T-cell (primary cell): ENCODE measurements at regions not wholly inside any gene's neighbourhood (a gene's known extent, or its start where the extent isn't known, plus 50 kb on each side); places are given as distances from the start of the nearest gene placed in this dataset.

Source experiments
- ATAC-seq, 4 experiments: fragments of 200-7000 bp in 3 of 4; fragments of 150-1000 bp in 1 of 4; cut with Tn5 transposase; replicated peaks in 1 of 4; 1 replicate in 3 of 4; 2 replicates in 1 of 4; pipeline ENCODE4 v1.10.0; 2021; ENCODE audit warnings: moderate library complexity in 3 of 4, mild to moderate bottlenecking in 2 of 4, moderate number of reproducible peaks in 1 of 4
- CTCF ChIA-PET, 2 donors: fragments of 300-600 bp; sonication (Branson Sonifier 250); formaldehyde crosslinking; loops; one replicate each; lab custom pipeline; 2022; ENCODE audit warnings: antibody characterized with exemption in 2 of 2; lab: Charles Lee
- POLR2A ChIA-PET, 2 donors: fragments of 300-600 bp; sonication (Branson Sonifier 250); formaldehyde crosslinking; loops; one replicate each; lab custom pipeline; 2022; ENCODE audit warnings: antibody characterized with exemption in 2 of 2; lab: Charles Lee
- DNase-seq, 35 experiments: peaks; one replicate each; pipeline versions ENCODE4 v3.0.0 to v3.0.0-alpha.2; 2013 to 2023
- H3K27ac ChIP-seq: one replicate; pipeline ENCODE4 v1.5.1; 2013; ENCODE audit warnings: low read length
- H3K27me3 ChIP-seq, 2 experiments: replicated peaks in 1 of 2; 1 replicate in 1 of 2; 2 replicates in 1 of 2; pipeline versions ENCODE4 v1.6.1 to v1.7.0; 2013; ENCODE audit warnings: low read length in 1 of 2, mixed read lengths in 1 of 2; ENCODE audit not compliant: control insufficient read depth in 2 of 2, insufficient read depth in 2 of 2; ENCODE audit errors: extremely low read depth in 1 of 2
- H3K36me3 ChIP-seq, 2 donors: 1 replicate in 1 of 2; 2 replicates in 1 of 2; pipeline versions ENCODE4 v1.6.1 to v1.7.0; 2013; ENCODE audit warnings: low read length in 1 of 2; ENCODE audit not compliant: control insufficient read depth in 2 of 2, insufficient read depth in 1 of 2; ENCODE audit errors: extremely low read depth in 1 of 2
- H3K4me1 ChIP-seq, 2 experiments: 1 replicate in 1 of 2; 2 replicates in 1 of 2; pipeline versions ENCODE4 v1.6.1 to v1.7.0; 2013; ENCODE audit warnings: low read length in 2 of 2, mixed read lengths in 1 of 2; ENCODE audit not compliant: insufficient read depth in 2 of 2, control insufficient read depth in 1 of 2; ENCODE audit errors: extremely low read depth in 1 of 2
- H3K4me3 ChIP-seq, 2 donors: 1 replicate in 1 of 2; 2 replicates in 1 of 2; pipeline versions ENCODE4 v1.5.1 to v1.7.0; 2013; ENCODE audit warnings: mild to moderate bottlenecking in 2 of 2, low read length in 1 of 2, moderate library complexity in 1 of 2; ENCODE audit not compliant: control insufficient read depth in 1 of 2; ENCODE audit errors: extremely low read depth in 1 of 2
- H3K9me3 ChIP-seq: 2 replicates; pipeline ENCODE4 v1.7.0; 2013
- H3K27ac Mint-ChIP-seq, 2 donors: one replicate each; pipeline ENCODE4 v1.8.0; 2020 to 2021; ENCODE audit warnings: mild to moderate bottlenecking in 2 of 2, mixed read lengths in 2 of 2
- H3K27me3 Mint-ChIP-seq, 2 donors: one replicate each; pipeline ENCODE4 v1.8.0; 2021 to 2022; ENCODE audit warnings: mixed read lengths in 2 of 2
- H3K36me3 Mint-ChIP-seq: one replicate; pipeline ENCODE4 v1.8.0; 2021; ENCODE audit warnings: mixed read lengths
- H3K4me1 Mint-ChIP-seq, 3 donors: one replicate each; pipeline ENCODE4 v1.8.0; 2020 to 2022; ENCODE audit warnings: mixed read lengths in 3 of 3, mild to moderate bottlenecking in 1 of 3
- H3K4me3 Mint-ChIP-seq, 3 donors: one replicate each; pipeline ENCODE4 v1.8.0; 2020 to 2022; ENCODE audit warnings: mild to moderate bottlenecking in 3 of 3, mixed read lengths in 3 of 3, moderate library complexity in 3 of 3
- H3K9me3 Mint-ChIP-seq, 3 donors: one replicate each; pipeline ENCODE4 v1.8.0; 2020 to 2022; ENCODE audit warnings: mixed read lengths in 3 of 3
- WGBS: methylation state at CpG from one replicate; pipeline ENCODE4 v1.1.5; 2013; ENCODE audit warnings: missing lambda C conversion rate; ENCODE audit not compliant: insufficient coverage; 5-methylcytosine and 5-hydroxymethylcytosine counted together

GRCh38 chr5:20618340-20618739 lies 630.3 kb upstream of the CDH18 start:
- no peak overlapping the region for H3K4me3 ChIP-seq
- no peak for ATAC-seq
- no peak overlapping the region for H3K4me3 Mint-ChIP-seq
- H3K9me3 Mint-ChIP-seq: peaks cover 4 to 12% (median 12%) of the 10 kb centered on the region in 3 donors
- DNase-seq: no peak
- ChIA-PET CTCF (no interaction called here), POLR2A (no interaction called here)
- no peak overlapping the region for H3K27ac ChIP-seq
- no peaks in the 10 kb centered on the region for H3K36me3 Mint-ChIP-seq
- WGBS: no CpG with 5 or more reads among the region's 1 CpG
- H3K27me3 Mint-ChIP-seq: no peaks in the 10 kb centered on the region
- H3K4me1 ChIP-seq: no peaks in the 10 kb centered on the region
- H3K9me3 ChIP-seq: no peaks in the 10 kb centered on the region
- H3K27ac Mint-ChIP-seq: no peak overlapping the region
- H3K27me3 ChIP-seq: no peaks in the 10 kb centered on the region
- no peaks in the 10 kb centered on the region for H3K36me3 ChIP-seq
- H3K4me1 Mint-ChIP-seq: no peaks in the 10 kb centered on the region

GRCh38 chr5:20617841-20618240 lies 629.8 kb upstream of the CDH18 start:
- H3K27me3 ChIP-seq: no peaks in the 10 kb centered on the region
- ATAC-seq (no peak), DNase-seq (no peak)
- no peak overlapping the region for H3K4me3 ChIP-seq
- no peak overlapping the region for H3K27ac ChIP-seq
- no peaks in the 10 kb centered on the region for H3K9me3 ChIP-seq
- H3K27ac Mint-ChIP-seq: no peak overlapping the region
- 83% methylated on average over 2 of the region's 3 CpGs for WGBS
- H3K9me3 Mint-ChIP-seq: peaks cover 4 to 12% (median 12%) of the 10 kb centered on the region in 3 donors
- H3K36me3 Mint-ChIP-seq: no peaks in the 10 kb centered on the region
- H3K4me1 Mint-ChIP-seq: no peaks in the 10 kb centered on the region
- H3K4me1 ChIP-seq: no peaks in the 10 kb centered on the region
- CTCF ChIA-PET: no interaction called here
- H3K27me3 Mint-ChIP-seq: no peaks in the 10 kb centered on the region
- no peaks in the 10 kb centered on the region for H3K36me3 ChIP-seq
- POLR2A ChIA-PET: no interaction called here
- no peak overlapping the region for H3K4me3 Mint-ChIP-seq

- ATAC-seq (no peak), DNase-seq (no peak)
- H3K36me3 Mint-ChIP-seq: no peaks in the 10 kb centered on the region
- H3K27ac Mint-ChIP-seq: no peak overlapping the region
- WGBS: 93% methylated on average over 14 of the region's 21 CpGs
- POLR2A ChIA-PET: no interaction called here
- H3K36me3 ChIP-seq: no peaks in the 10 kb centered on the region
- H3K27me3 Mint-ChIP-seq: no peaks in the 10 kb centered on the region
- no peaks in the 10 kb centered on the region for H3K4me1 Mint-ChIP-seq
- H3K4me1 ChIP-seq: no peaks in the 10 kb centered on the region
- H3K9me3 ChIP-seq: no peaks in the 10 kb centered on the region
- H3K9me3 Mint-ChIP-seq: peaks cover 4 to 15% (median 5%) of the 10 kb centered on the region in 3 donors
- H3K27me3 ChIP-seq: no peaks in the 10 kb centered on the region
- H3K4me3 Mint-ChIP-seq: no peak overlapping the region
- H3K27ac ChIP-seq: no peak overlapping the region
- CTCF ChIA-PET: no interaction called here
- H3K4me3 ChIP-seq: no peak overlapping the region
Observed at GRCh38 chr5:20615888-20616563, 628.0 kb upstream of the CDH18 start.

- no peaks in the 10 kb centered on the region for H3K27me3 Mint-ChIP-seq
- no peak overlapping the region for H3K27ac Mint-ChIP-seq
- peaks cover 11 to 21% (median 11%) of the 10 kb centered on the region in 3 donors for H3K9me3 Mint-ChIP-seq
- ATAC-seq (no peak), DNase-seq (no peak)
- ChIA-PET CTCF (no interaction called here), POLR2A (interaction anchor here in 1 of 2 donors (0.8 kb wide), 1 partner anchor 21 kb away, joined by 3 read pairs; no protein-coding TSS in a partner anchor)
- H3K4me1 Mint-ChIP-seq: no peaks in the 10 kb centered on the region
- H3K27ac ChIP-seq: no peak overlapping the region
- no peaks in the 10 kb centered on the region for H3K9me3 ChIP-seq
- H3K27me3 ChIP-seq: no peaks in the 10 kb centered on the region
- no peak overlapping the region for H3K4me3 Mint-ChIP-seq
- H3K36me3 ChIP-seq: no peaks in the 10 kb centered on the region
- H3K4me3 ChIP-seq: no peak overlapping the region
- 67% methylated on average over 3 of the region's 6 CpGs for WGBS
- H3K36me3 Mint-ChIP-seq: no peaks in the 10 kb centered on the region
- H3K4me1 ChIP-seq: no peaks in the 10 kb centered on the region
Observed at GRCh38 chr5:20611620-20612019, 623.6 kb upstream of the CDH18 start.

GRCh38 chr5:20610681-20611080 lies 622.7 kb upstream of the CDH18 start:
- no peaks in the 10 kb centered on the region for H3K9me3 ChIP-seq
- ATAC-seq (no peak), DNase-seq (no peak)
- Mint-ChIP-seq H3K36me3 (no peaks in the 10 kb centered on the region), H3K4me3 (no peak overlapping the region), H3K27ac (no peak overlapping the region), H3K9me3 (peaks cover 11 to 31% (median 17%) of the 10 kb centered on the region in 3 donors), H3K4me1 (no peaks in the 10 kb centered on the region), H3K27me3 (no peaks in the 10 kb centered on the region)
- no peak overlapping the region for H3K27ac ChIP-seq
- no peaks in the 10 kb centered on the region for H3K36me3 ChIP-seq
- no CpG with 5 or more reads among the region's 4 CpGs for WGBS
- POLR2A ChIA-PET: no interaction called here
- H3K27me3 ChIP-seq: no peaks in the 10 kb centered on the region
- CTCF ChIA-PET: no interaction called here
- no peak overlapping the region for H3K4me3 ChIP-seq
- no peaks in the 10 kb centered on the region for H3K4me1 ChIP-seq

GRCh38 chr5:20609126-20609525 lies 621.1 kb upstream of the CDH18 start:
- H3K27ac ChIP-seq: no peak overlapping the region
- POLR2A ChIA-PET: no interaction called here
- H3K36me3 ChIP-seq: no peaks in the 10 kb centered on the region
- H3K4me1 ChIP-seq: no peaks in the 10 kb centered on the region
- no peaks in the 10 kb centered on the region for H3K27me3 ChIP-seq
- ATAC-seq: no peak
- H3K9me3 Mint-ChIP-seq: peaks cover 9 to 26% (median 13%) of the 10 kb centered on the region in 3 donors
- H3K9me3 ChIP-seq: no peaks in the 10 kb centered on the region
- DNase-seq: no peak
- no peak overlapping the region for H3K4me3 Mint-ChIP-seq
- H3K27me3 Mint-ChIP-seq: no peaks in the 10 kb centered on the region
- no peak overlapping the region for H3K4me3 ChIP-seq
- H3K27ac Mint-ChIP-seq: no peak overlapping the region
- WGBS: 100% methylated on average over 1 of the region's 1 CpG
- H3K36me3 Mint-ChIP-seq: no peaks in the 10 kb centered on the region
- CTCF ChIA-PET: no interaction called here
- no peaks in the 10 kb centered on the region for H3K4me1 Mint-ChIP-seq

GRCh38 chr5:20608567-20608966 lies 620.6 kb upstream of the CDH18 start:
- H3K36me3 ChIP-seq: no peaks in the 10 kb centered on the region
- no peaks in the 10 kb centered on the region for H3K27me3 ChIP-seq
- Mint-ChIP-seq H3K27ac (no peak overlapping the region), H3K4me1 (no peaks in the 10 kb centered on the region), H3K4me3 (no peak overlapping the region), H3K36me3 (no peaks in the 10 kb centered on the region), H3K27me3 (no peaks in the 10 kb centered on the region), H3K9me3 (peaks cover 9 to 26% (median 13%) of the 10 kb centered on the region in 3 donors)
- H3K4me3 ChIP-seq: no peak overlapping the region
- H3K4me1 ChIP-seq: no peaks in the 10 kb centered on the region
- POLR2A ChIA-PET: no interaction called here
- CTCF ChIA-PET: no interaction called here
- H3K27ac ChIP-seq: no peak overlapping the region
- ATAC-seq: no peak
- H3K9me3 ChIP-seq: no peaks in the 10 kb centered on the region
- no peak for DNase-seq
